Activated CD4-positive, alpha-beta T cell treated with anti-CD3 and anti-CD28 coated beads, Interleukin-2, amount 10 ng/mL, durations not matched to agents 7 days and 5 days (primary cell): ENCODE measurements at regions not wholly inside any gene's neighbourhood (a gene's known extent, or its start where the extent isn't known, plus 50 kb on each side); places are given as distances from the start of the nearest gene placed in this dataset.

Source experiments
- CTCF ChIA-PET: fragments of 350-600 bp; sonication (Branson Sonifier 250); formaldehyde crosslinking; loops from one replicate; lab custom pipeline; 2021; ENCODE audit warnings: antibody characterized with exemption; lab: Charles Lee
- POLR2A ChIA-PET: fragments of 350-600 bp; sonication (Branson Sonifier 250); formaldehyde crosslinking; loops from one replicate; lab custom pipeline; 2021; ENCODE audit warnings: antibody characterized with exemption; lab: Charles Lee
- DNase-seq: peaks from one replicate; pipeline ENCODE4 v3.0.0-alpha.2; 2020
- H3K27ac Mint-ChIP-seq: one replicate; pipeline ENCODE4 v1.8.0; 2021; ENCODE audit warnings: mild to moderate bottlenecking, moderate library complexity, mixed read lengths
- H3K27me3 Mint-ChIP-seq: one replicate; pipeline ENCODE4 v1.8.0; 2021; ENCODE audit warnings: mixed read lengths
- H3K36me3 Mint-ChIP-seq: one replicate; pipeline ENCODE4 v1.8.0; 2021; ENCODE audit warnings: low read depth, mixed read lengths
- H3K4me1 Mint-ChIP-seq: one replicate; pipeline ENCODE4 v1.8.0; 2021; ENCODE audit warnings: mixed read lengths
- H3K4me3 Mint-ChIP-seq: one replicate; pipeline ENCODE4 v1.8.0; 2021; ENCODE audit warnings: mild to moderate bottlenecking, moderate library complexity, mixed read lengths
- H3K9me3 Mint-ChIP-seq: one replicate; pipeline ENCODE4 v1.8.0; 2021; ENCODE audit warnings: mixed read lengths

- CTCF ChIA-PET, result interaction anchor here (0.6 kb wide), 1 partner anchor 126 kb away, joined by 5 read pairs; no protein-coding TSS in a partner anchor
Measured at GRCh38 chr5:98603456-98603855, 170.0 kb upstream of the RGMB start.

GRCh38 chr5:98604301-98604700, 169.2 kb upstream of the RGMB start:
- DNase-seq, result no peak
- Mint-ChIP-seq H3K4me1 (no peaks in the 10 kb centered on the region), H3K27me3 (no peaks in the 10 kb centered on the region), H3K36me3 (no peaks in the 10 kb centered on the region), H3K27ac (no peak overlapping the region), H3K9me3 (peaks cover 4% of the 10 kb centered on the region), H3K4me3 (no peak overlapping the region)
- CTCF ChIA-PET, result no interaction called here
- POLR2A ChIA-PET, result no interaction called here

More at GRCh38 chr5:98603456-98603855, 170.0 kb upstream of the RGMB start:
- no peaks in the 10 kb centered on the region for H3K36me3 Mint-ChIP-seq
- peaks cover 4% of the 10 kb centered on the region for H3K9me3 Mint-ChIP-seq
- H3K27ac Mint-ChIP-seq, result no peak overlapping the region
- no peak for DNase-seq
- H3K4me1 Mint-ChIP-seq, result no peaks in the 10 kb centered on the region
- no peak overlapping the region for H3K4me3 Mint-ChIP-seq
- POLR2A ChIA-PET, result no interaction called here
- no peaks in the 10 kb centered on the region for H3K27me3 Mint-ChIP-seq

- no peak for DNase-seq
- H3K4me3 Mint-ChIP-seq, result no peak overlapping the region
- H3K9me3 Mint-ChIP-seq, result peaks cover 4% of the 10 kb centered on the region
- CTCF ChIA-PET, result no interaction called here
- no peaks in the 10 kb centered on the region for H3K27me3 Mint-ChIP-seq
- no peaks in the 10 kb centered on the region for H3K4me1 Mint-ChIP-seq
- H3K27ac Mint-ChIP-seq, result no peak overlapping the region
- POLR2A ChIA-PET, result no interaction called here
- no peaks in the 10 kb centered on the region for H3K36me3 Mint-ChIP-seq
Measured at GRCh38 chr5:98604721-98605425, 168.6 kb upstream of the RGMB start.

GRCh38 chr5:98605426-98605825, 168.0 kb upstream of the RGMB start:
- Mint-ChIP-seq H3K36me3 (no peaks in the 10 kb centered on the region), H3K9me3 (peaks cover 2% of the 10 kb centered on the region), H3K27me3 (no peaks in the 10 kb centered on the region), H3K4me1 (no peaks in the 10 kb centered on the region), H3K27ac (no peak overlapping the region), H3K4me3 (no peak overlapping the region)
- DNase-seq, result no peak
- POLR2A ChIA-PET, result no interaction called here
- CTCF ChIA-PET, result no interaction called here

- DNase-seq, result no peak
- no peaks in the 10 kb centered on the region for H3K9me3 Mint-ChIP-seq
- POLR2A ChIA-PET, result no interaction called here
- CTCF ChIA-PET, result no interaction called here
- no peaks in the 10 kb centered on the region for H3K27me3 Mint-ChIP-seq
- H3K27ac Mint-ChIP-seq, result no peak overlapping the region
- no peaks in the 10 kb centered on the region for H3K4me1 Mint-ChIP-seq
- H3K4me3 Mint-ChIP-seq, result no peak overlapping the region
- no peaks in the 10 kb centered on the region for H3K36me3 Mint-ChIP-seq
Measured at GRCh38 chr5:98606961-98607360, 166.5 kb upstream of the RGMB start.

- DNase-seq, result no peak
- ChIA-PET POLR2A (no interaction called here), CTCF (no interaction called here)
- Mint-ChIP-seq H3K27me3 (no peaks in the 10 kb centered on the region), H3K36me3 (no peaks in the 10 kb centered on the region), H3K4me3 (no peak overlapping the region), H3K27ac (no peak overlapping the region), H3K4me1 (no peaks in the 10 kb centered on the region), H3K9me3 (no peaks in the 10 kb centered on the region)
Measured at GRCh38 chr5:98608052-98608451, 165.4 kb upstream of the RGMB start.

- CTCF ChIA-PET, result no interaction called here
- Mint-ChIP-seq H3K36me3 (no peaks in the 10 kb centered on the region), H3K9me3 (no peaks in the 10 kb centered on the region), H3K4me1 (no peaks in the 10 kb centered on the region), H3K27ac (no peak overlapping the region), H3K27me3 (peaks cover 2% of the 10 kb centered on the region), H3K4me3 (no peak overlapping the region)
- DNase-seq, result no peak
- POLR2A ChIA-PET, result no interaction called here
Measured at GRCh38 chr5:98614341-98614740, 159.1 kb upstream of the RGMB start.

GRCh38 chr5:98621821-98622220, 151.6 kb upstream of the RGMB start:
- Mint-ChIP-seq H3K27me3 (peaks cover 2% of the 10 kb centered on the region), H3K4me1 (no peaks in the 10 kb centered on the region), H3K36me3 (no peaks in the 10 kb centered on the region), H3K4me3 (no peak overlapping the region), H3K9me3 (no peaks in the 10 kb centered on the region), H3K27ac (no peak overlapping the region)
- ChIA-PET POLR2A (no interaction called here), CTCF (no interaction called here)
- DNase-seq, result no peak

- Mint-ChIP-seq H3K27me3 (no peaks in the 10 kb centered on the region), H3K4me3 (no peak overlapping the region), H3K36me3 (no peaks in the 10 kb centered on the region), H3K27ac (no peak overlapping the region), H3K9me3 (peaks cover 2% of the 10 kb centered on the region), H3K4me1 (no peaks in the 10 kb centered on the region)
- ChIA-PET POLR2A (no interaction called here), CTCF (no interaction called here)
- no peak for DNase-seq
Measured at GRCh38 chr5:98624145-98624880, 149.2 kb upstream of the RGMB start.

- H3K27ac Mint-ChIP-seq, result no peak overlapping the region
- no peak for DNase-seq
- no peak overlapping the region for H3K4me3 Mint-ChIP-seq
- CTCF ChIA-PET, result no interaction called here
- no peaks in the 10 kb centered on the region for H3K4me1 Mint-ChIP-seq
- POLR2A ChIA-PET, result no interaction called here
- no peaks in the 10 kb centered on the region for H3K27me3 Mint-ChIP-seq
- H3K9me3 Mint-ChIP-seq, result peaks cover 2% of the 10 kb centered on the region
- H3K36me3 Mint-ChIP-seq, result no peaks in the 10 kb centered on the region
Measured at GRCh38 chr5:98627121-98627520, 146.3 kb upstream of the RGMB start.

- no peaks in the 10 kb centered on the region for H3K36me3 Mint-ChIP-seq
- POLR2A ChIA-PET, result no interaction called here
- no peak overlapping the region for H3K4me3 Mint-ChIP-seq
- no peaks in the 10 kb centered on the region for H3K4me1 Mint-ChIP-seq
- peaks cover 2% of the 10 kb centered on the region for H3K9me3 Mint-ChIP-seq
- CTCF ChIA-PET, result no interaction called here
- DNase-seq, result no peak
- no peak overlapping the region for H3K27ac Mint-ChIP-seq
- peaks cover 1% of the 10 kb centered on the region for H3K27me3 Mint-ChIP-seq
Measured at GRCh38 chr5:98630621-98631020, 142.8 kb upstream of the RGMB start.

- POLR2A ChIA-PET, result no interaction called here
- Mint-ChIP-seq H3K4me1 (no peaks in the 10 kb centered on the region), H3K36me3 (no peaks in the 10 kb centered on the region), H3K4me3 (no peak overlapping the region), H3K27me3 (peaks cover 3% of the 10 kb centered on the region), H3K9me3 (peaks cover 2% of the 10 kb centered on the region), H3K27ac (no peak overlapping the region)
- CTCF ChIA-PET, result no interaction called here
- no peak for DNase-seq
Measured at GRCh38 chr5:98631311-98632054, 142.0 kb upstream of the RGMB start.

GRCh38 chr5:98635656-98636055, 137.8 kb upstream of the RGMB start:
- Mint-ChIP-seq H3K4me1 (no peaks in the 10 kb centered on the region), H3K27me3 (peaks cover 5% of the 10 kb centered on the region), H3K27ac (no peak overlapping the region), H3K4me3 (no peak overlapping the region), H3K36me3 (no peaks in the 10 kb centered on the region), H3K9me3 (no peaks in the 10 kb centered on the region)
- POLR2A ChIA-PET, result no interaction called here
- no peak for DNase-seq
- CTCF ChIA-PET, result no interaction called here
